Spleen (tissue), 11 donors: ENCODE measurements at regions not wholly inside any gene's neighbourhood (a gene's known extent, or its start where the extent isn't known, plus 50 kb on each side); places are given as distances from the start of the nearest gene placed in this dataset.

Experiments
- DNase-seq: peaks from one replicate; pipeline ENCODE4 v3.0.0-alpha.2; 2020
- H3K27ac ChIP-seq, 8 donors: fragments of 200-600 bp; sonication (generic) in 7 of 8; 1 replicate in 4 of 8; 2 replicates in 4 of 8; pipeline versions ENCODE4 v1.5.0 to v1.8.0; 2016 to 2021; ENCODE audit warnings: inconsistent platforms in 4 of 8, mild to moderate bottlenecking in 4 of 8, moderate library complexity in 1 of 8
- H3K27me3 ChIP-seq, 7 donors: fragments of 200-600 bp; sonication (generic) in 6 of 7; replicated peaks in 1 of 7; 1 replicate in 4 of 7; 2 replicates in 3 of 7; pipeline versions ENCODE4 v1.5.0 to v1.8.0; 2016 to 2021; ENCODE audit warnings: inconsistent platforms in 3 of 7, mild to moderate bottlenecking in 1 of 7
- H3K36me3 ChIP-seq, 6 donors: fragments of 200-600 bp; sonication (generic) in 5 of 6; 1 replicate in 4 of 6; 2 replicates in 2 of 6; pipeline versions ENCODE4 v1.5.0 to v1.8.0; 2016 to 2021; ENCODE audit warnings: inconsistent platforms in 2 of 6
- H3K4me1 ChIP-seq, 6 donors: fragments of 200-600 bp; sonication (generic) in 5 of 6; 1 replicate in 3 of 6; 2 replicates in 3 of 6; pipeline versions ENCODE4 v1.5.0 to v1.8.0; 2016 to 2021; ENCODE audit warnings: inconsistent platforms in 3 of 6
- H3K4me3 ChIP-seq, 8 donors: fragments of 200-600 bp; sonication (generic) in 7 of 8; 1 replicate in 4 of 8; 2 replicates in 4 of 8; pipeline versions ENCODE4 v1.5.0 to v1.8.0; 2016 to 2021; ENCODE audit warnings: inconsistent platforms in 4 of 8, mild to moderate bottlenecking in 4 of 8, moderate library complexity in 2 of 8
- H3K9me3 ChIP-seq, 8 donors: fragments of 200-600 bp; sonication (generic) in 7 of 8; 1 replicate in 4 of 8; 2 replicates in 4 of 8; pipeline versions ENCODE4 v1.5.0 to v1.8.0; 2016 to 2021; ENCODE audit warnings: inconsistent platforms in 4 of 8
- POLR2A ChIP-seq, 3 donors: fragments of 450-650 bp; IDR thresholded peaks; one replicate each; pipeline ENCODE4 v1.5.1; 2017; ENCODE audit warnings: antibody characterized with exemption in 3 of 3, mild to moderate bottlenecking in 1 of 3
- POLR2AphosphoS5 ChIP-seq, 3 donors: sonication (generic); formaldehyde crosslinking; IDR thresholded peaks; one replicate each; pipeline ENCODE4 v1.5.1; 2017; ENCODE audit warnings: antibody characterized with exemption in 3 of 3
- WGBS, 5 donors: extraction: QIAGEN DNeasy Blood & Tissue Kit in 3 of 5; methylation state at CpG; one replicate each; pipeline versions ENCODE4 v1.1.5 to v1.1.7; 2013 to 2018; 5-methylcytosine and 5-hydroxymethylcytosine counted together
- intact Hi-C: fragments of 100-400 bp; cut with DNase I; formaldehyde crosslinking; loops from one replicate; pipeline ENCODE4 v1.15.0; 2023; ENCODE audit warnings: low total_unique reads
- TF ChIP-seq, protein P1 (sequence below), 11 experiments: fragments of 200-600 bp in 7 of 11; fragments of 450-650 bp in 4 of 11; sonication (generic) in 4 of 11; IDR thresholded peaks in 8 of 11; conservative IDR thresholded peaks in 3 of 11; 1 replicate in 7 of 11; 2 replicates in 4 of 11; pipeline versions ENCODE4 v1.4.0 to v1.8.0; 2016 to 2021; ENCODE audit warnings: antibody characterized with exemption in 11 of 11, inconsistent platforms in 4 of 11, mild to moderate bottlenecking in 1 of 11
- donor health status: healthy with polysubstance abuse.
- donor health status: DM: no; HTN: no; CAD: no; lungs with moderate emphysema.
- donor health status: DM: no; HTN: no; CAD: no.
- donor health status: Bipolar disorder and iron deficiency.
- donor health status: healthy.
- donor health status: DM: no; HTN: no; CAD: no.
- donor health status: DM: yes; HTN: yes; CAD: no.

DNA sequence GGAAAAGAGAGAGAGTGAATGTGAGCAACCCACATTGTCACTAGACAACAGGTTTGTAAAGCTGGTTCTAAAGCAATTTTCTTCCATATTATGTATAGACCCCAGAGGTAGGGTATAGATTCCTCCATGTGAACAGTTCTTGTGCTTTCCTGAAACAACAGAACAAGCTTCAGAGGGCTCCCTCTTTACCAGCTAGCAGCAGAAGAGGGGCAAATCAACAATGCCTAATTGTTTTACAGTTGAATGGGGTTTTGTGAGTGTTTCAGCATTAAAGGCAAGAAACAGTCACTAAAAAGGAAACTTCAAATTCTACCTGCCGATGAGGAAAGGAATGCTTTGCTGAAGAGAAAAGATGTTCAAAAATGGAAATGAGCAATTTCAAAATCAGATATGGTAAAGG lies 341.2 kb upstream of the KITLG start:
- Histone ChIP-seq H3K27ac (no peak overlapping the region), H3K36me3 (no peaks in the 10 kb centered on the region), H3K27me3 (no peaks in the 10 kb centered on the region), H3K9me3 (no peaks in the 10 kb centered on the region), H3K4me1 (no peaks in the 10 kb centered on the region), H3K4me3 (no peak overlapping the region)
- intact Hi-C loops = no loop called here
- WGBS, 5 donors = 64 to 80% (median 73%) methylated on average over 1 of the region's 1 CpG
- TF ChIP-seq POLR2A (IDR thresholded peaks at IDR 0.05) (no peak), POLR2AphosphoS5 (IDR thresholded peaks at IDR 0.05) (no peak)
- TF ChIP-seq, protein P1, sequence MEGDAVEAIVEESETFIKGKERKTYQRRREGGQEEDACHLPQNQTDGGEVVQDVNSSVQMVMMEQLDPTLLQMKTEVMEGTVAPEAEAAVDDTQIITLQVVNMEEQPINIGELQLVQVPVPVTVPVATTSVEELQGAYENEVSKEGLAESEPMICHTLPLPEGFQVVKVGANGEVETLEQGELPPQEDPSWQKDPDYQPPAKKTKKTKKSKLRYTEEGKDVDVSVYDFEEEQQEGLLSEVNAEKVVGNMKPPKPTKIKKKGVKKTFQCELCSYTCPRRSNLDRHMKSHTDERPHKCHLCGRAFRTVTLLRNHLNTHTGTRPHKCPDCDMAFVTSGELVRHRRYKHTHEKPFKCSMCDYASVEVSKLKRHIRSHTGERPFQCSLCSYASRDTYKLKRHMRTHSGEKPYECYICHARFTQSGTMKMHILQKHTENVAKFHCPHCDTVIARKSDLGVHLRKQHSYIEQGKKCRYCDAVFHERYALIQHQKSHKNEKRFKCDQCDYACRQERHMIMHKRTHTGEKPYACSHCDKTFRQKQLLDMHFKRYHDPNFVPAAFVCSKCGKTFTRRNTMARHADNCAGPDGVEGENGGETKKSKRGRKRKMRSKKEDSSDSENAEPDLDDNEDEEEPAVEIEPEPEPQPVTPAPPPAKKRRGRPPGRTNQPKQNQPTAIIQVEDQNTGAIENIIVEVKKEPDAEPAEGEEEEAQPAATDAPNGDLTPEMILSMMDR (IDR thresholded peaks at IDR 0.05 in 8 of 11, conservative IDR thresholded peaks at IDR 0.05 in 3 of 11) = no peak
- DNase-seq = no peak

DNA sequence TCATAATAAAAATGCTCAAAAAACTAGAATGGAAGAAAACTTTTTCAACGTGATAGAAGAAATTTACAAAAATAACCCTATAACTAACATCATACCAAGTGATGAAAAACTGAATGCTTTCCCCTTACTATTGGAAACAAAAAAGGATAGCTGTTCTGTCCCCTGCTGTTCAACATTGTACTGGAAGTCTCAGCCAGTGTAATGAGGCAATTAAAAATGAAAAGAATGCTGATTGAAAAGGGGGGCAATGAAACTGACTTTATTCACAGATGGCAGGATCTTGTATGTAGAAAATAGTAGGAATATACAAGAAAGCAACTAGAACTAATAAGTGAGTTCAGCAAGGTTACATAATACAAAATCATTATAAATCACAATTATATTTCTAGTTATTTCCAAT lies 337.9 kb upstream of the KITLG start:
- DNase-seq = no peak
- no peak overlapping the region for H3K27ac ChIP-seq
- no peaks in the 10 kb centered on the region for H3K4me1 ChIP-seq
- intact Hi-C loops = no loop called here
- H3K27me3 ChIP-seq = no peaks in the 10 kb centered on the region
- WGBS, 5 donors = 64 to 88% (median 73%) methylated on average over 1 of the region's 1 CpG
- H3K36me3 ChIP-seq = no peaks in the 10 kb centered on the region
- no peak overlapping the region for H3K4me3 ChIP-seq
- TF ChIP-seq POLR2A (IDR thresholded peaks at IDR 0.05) = no peak
- TF ChIP-seq, protein P1 (IDR thresholded peaks at IDR 0.05 in 8 of 11, conservative IDR thresholded peaks at IDR 0.05 in 3 of 11) = no peak
- no peak for TF ChIP-seq POLR2AphosphoS5 (IDR thresholded peaks at IDR 0.05)
- peaks cover 0 to 24% (median 20%) of the 10 kb centered on the region in 8 donors for H3K9me3 ChIP-seq

DNA sequence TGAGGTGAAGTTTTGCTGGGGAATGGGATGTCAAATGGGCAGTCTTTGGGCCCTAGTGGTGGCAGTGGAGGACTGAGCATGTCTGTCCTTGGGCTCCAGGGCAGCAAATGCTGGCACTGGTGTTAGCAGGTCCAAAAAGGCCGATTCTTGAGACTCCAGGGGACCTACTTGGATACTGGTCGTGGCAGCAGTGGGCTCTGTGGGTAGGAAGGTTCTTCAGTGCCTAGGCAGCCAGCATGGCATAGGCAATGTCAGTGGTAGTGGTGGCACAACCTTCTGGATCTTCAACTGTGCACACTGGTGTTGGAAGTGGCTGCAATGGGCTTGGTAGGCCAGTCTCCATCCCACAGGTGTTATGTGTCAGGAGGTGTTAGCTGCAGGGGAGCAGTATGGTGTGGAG lies 334.7 kb upstream of the KITLG start:
- no peak for DNase-seq
- WGBS, 5 donors = 42 to 75% (median 57%) methylated on average over 1 to 2 of the region's 2 CpGs
- H3K4me3 ChIP-seq = no peak overlapping the region
- H3K36me3 ChIP-seq = no peaks in the 10 kb centered on the region
- no peak for TF ChIP-seq POLR2AphosphoS5 (IDR thresholded peaks at IDR 0.05)
- TF ChIP-seq POLR2A (IDR thresholded peaks at IDR 0.05) = no peak
- TF ChIP-seq, protein P1 (IDR thresholded peaks at IDR 0.05 in 8 of 11, conservative IDR thresholded peaks at IDR 0.05 in 3 of 11) = no peak
- intact Hi-C loops = no loop called here
- H3K27ac ChIP-seq = no peak overlapping the region
- no peaks in the 10 kb centered on the region for H3K4me1 ChIP-seq
- H3K27me3 ChIP-seq = no peaks in the 10 kb centered on the region
- H3K9me3 ChIP-seq = peaks cover 3 to 41% (median 27%) of the 10 kb centered on the region in 8 donors

DNA sequence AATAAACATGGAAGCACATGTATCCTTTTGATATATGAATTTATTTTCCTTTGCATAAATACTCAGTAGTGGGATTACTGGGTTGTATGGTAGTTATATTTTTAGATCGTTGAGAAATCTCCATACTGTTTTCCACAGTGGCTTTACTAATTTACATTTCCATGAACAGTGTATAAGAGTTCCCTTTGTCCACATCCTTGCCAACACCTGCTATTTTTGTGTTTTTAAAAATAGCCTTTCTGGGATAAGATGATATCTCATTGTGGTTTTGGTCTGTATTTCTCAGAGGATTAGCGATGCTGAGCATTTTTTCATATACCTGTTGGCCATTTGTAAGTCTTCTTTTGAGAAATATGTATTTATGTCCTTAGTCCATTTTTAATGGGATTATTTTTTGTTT lies 329.2 kb upstream of the KITLG start:
- H3K36me3 ChIP-seq = no peaks in the 10 kb centered on the region
- TF ChIP-seq, protein P1 (IDR thresholded peaks at IDR 0.05 in 8 of 11, conservative IDR thresholded peaks at IDR 0.05 in 3 of 11) = no peak
- TF ChIP-seq POLR2AphosphoS5 (IDR thresholded peaks at IDR 0.05) (no peak), POLR2A (IDR thresholded peaks at IDR 0.05) (no peak)
- H3K9me3 ChIP-seq = peaks cover 2 to 35% (median 19%) of the 10 kb centered on the region in 8 donors
- DNase-seq = no peak
- H3K27me3 ChIP-seq = no peaks in the 10 kb centered on the region
- no peaks in the 10 kb centered on the region for H3K4me1 ChIP-seq
- WGBS, 5 donors = 69 to 85% (median 79%) methylated on average over 2 of the region's 2 CpGs
- no peak overlapping the region for H3K4me3 ChIP-seq
- intact Hi-C loops = no loop called here
- H3K27ac ChIP-seq = no peak overlapping the region
